GM12874 (cell line): ENCODE measurements at regions not wholly inside any gene's neighbourhood (a gene's known extent, or its start where the extent isn't known, plus 50 kb on each side); places are given as distances from the start of the nearest gene placed in this dataset.

Source experiments
- CTCF ChIP-seq: IDR thresholded peaks from 2 replicates; pipeline ENCODE4 v1.5.1; 2011; ENCODE audit warnings: low read depth, mild to moderate bottlenecking, control low read depth, low read length, moderate library complexity; ENCODE audit not compliant: insufficient read depth

GRCh38 chrX:7522860-7523259 is 320.1 kb upstream of the VCX start:
- TF ChIP-seq CTCF: no peak

- no peak for TF ChIP-seq CTCF
These were observed 327.1 kb upstream of the VCX start for GRCh38 chrX:7515681-7516413.

GRCh38 chrX:7514871-7515599 is 327.9 kb upstream of the VCX start:
- no peak for TF ChIP-seq CTCF

GRCh38 chrX:7512845-7513244 is 330.1 kb upstream of the VCX start:
- TF ChIP-seq CTCF: no peak

- TF ChIP-seq CTCF: no peak
These were observed 339.7 kb upstream of the VCX start for GRCh38 chrX:7503251-7503650.

- no peak for TF ChIP-seq CTCF
These were observed 342.6 kb upstream of the VCX start for GRCh38 chrX:7500386-7500785.

- no peak for TF ChIP-seq CTCF
These were observed 338.6 kb upstream of the PUDP start for GRCh38 chrX:7486505-7486904.
